Fibroblast of lung (primary cell): ENCODE measurements at regions not wholly inside any gene's neighbourhood (a gene's known extent, or its start where the extent isn't known, plus 50 kb on each side); places are given as distances from the start of the nearest gene placed in this dataset.

Source experiments
- CTCF ChIP-seq, 2 donors: IDR thresholded peaks in 1 of 2; conservative IDR thresholded peaks in 1 of 2; 1 replicate in 1 of 2; 2 replicates in 1 of 2; pipeline ENCODE4 v1.5.1; 2011 to 2012; ENCODE audit warnings: low read length in 2 of 2, control low read depth in 1 of 2, inconsistent platforms in 1 of 2, low read depth in 1 of 2, mild to moderate bottlenecking in 1 of 2
- EZH2 ChIP-seq: IDR thresholded peaks from 2 replicates; pipeline ENCODE4 v1.5.1; 2012; ENCODE audit warnings: low read length, control low read depth, mild to moderate bottlenecking; ENCODE audit errors: missing control alignments

GRCh38 chr17:79356839-79357447 lies 253.9 kb downstream of the RBFOX3 start:
- TF ChIP-seq CTCF (conservative IDR thresholded peaks at IDR 0.05 in 1 of 2, IDR thresholded peaks at IDR 0.05 in 1 of 2; ENCODE audit: low read depth in 1 of 2, low read length in 2 of 2), result no peak
- no peak for TF ChIP-seq EZH2
